DND-41 (cell line): ENCODE measurements at regions not wholly inside any gene's neighbourhood (a gene's known extent, or its start where the extent isn't known, plus 50 kb on each side); places are given as distances from the start of the nearest gene placed in this dataset.

Source experiments
- EZH2 ChIP-seq: IDR thresholded peaks from 3 replicates; pipeline ENCODE4 v1.6.1; 2012; ENCODE audit warnings: borderline replicate concordance, low read depth, mild to moderate bottlenecking, moderate library complexity, low read length, inconsistent platforms; ENCODE audit not compliant: severe bottlenecking
- TF ChIP-seq, protein P1 (sequence below): IDR thresholded peaks from 2 replicates; pipeline ENCODE4 v1.5.1; 2012; ENCODE audit warnings: borderline replicate concordance, low read length, moderate library complexity, mild to moderate bottlenecking; ENCODE audit not compliant: poor library complexity, severe bottlenecking; ENCODE audit errors: extremely low read depth

DNA sequence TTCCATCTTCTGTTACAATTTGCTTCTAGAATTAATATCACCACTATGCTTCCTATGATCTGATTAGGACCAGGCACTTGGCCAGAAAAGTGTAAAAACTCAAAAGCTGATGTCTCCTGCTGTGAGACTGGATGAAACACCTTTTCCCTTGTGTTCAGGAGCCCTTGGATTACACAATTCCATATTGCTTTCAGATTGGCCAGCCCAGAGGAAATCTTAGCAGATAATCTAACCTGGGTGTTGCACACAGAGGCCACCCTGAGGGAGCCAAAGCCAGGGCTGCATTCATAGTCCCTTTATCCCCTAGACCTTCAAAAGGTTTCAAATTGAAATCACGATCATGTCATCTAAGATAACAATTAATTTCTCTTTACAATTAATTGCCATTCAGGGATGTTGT lies 94.1 kb upstream of the SELENOP start:
- TF ChIP-seq, protein P1, sequence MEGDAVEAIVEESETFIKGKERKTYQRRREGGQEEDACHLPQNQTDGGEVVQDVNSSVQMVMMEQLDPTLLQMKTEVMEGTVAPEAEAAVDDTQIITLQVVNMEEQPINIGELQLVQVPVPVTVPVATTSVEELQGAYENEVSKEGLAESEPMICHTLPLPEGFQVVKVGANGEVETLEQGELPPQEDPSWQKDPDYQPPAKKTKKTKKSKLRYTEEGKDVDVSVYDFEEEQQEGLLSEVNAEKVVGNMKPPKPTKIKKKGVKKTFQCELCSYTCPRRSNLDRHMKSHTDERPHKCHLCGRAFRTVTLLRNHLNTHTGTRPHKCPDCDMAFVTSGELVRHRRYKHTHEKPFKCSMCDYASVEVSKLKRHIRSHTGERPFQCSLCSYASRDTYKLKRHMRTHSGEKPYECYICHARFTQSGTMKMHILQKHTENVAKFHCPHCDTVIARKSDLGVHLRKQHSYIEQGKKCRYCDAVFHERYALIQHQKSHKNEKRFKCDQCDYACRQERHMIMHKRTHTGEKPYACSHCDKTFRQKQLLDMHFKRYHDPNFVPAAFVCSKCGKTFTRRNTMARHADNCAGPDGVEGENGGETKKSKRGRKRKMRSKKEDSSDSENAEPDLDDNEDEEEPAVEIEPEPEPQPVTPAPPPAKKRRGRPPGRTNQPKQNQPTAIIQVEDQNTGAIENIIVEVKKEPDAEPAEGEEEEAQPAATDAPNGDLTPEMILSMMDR, result no peak
- TF ChIP-seq EZH2, result no peak
